ENCODE measurements at regions not wholly inside any gene's neighbourhood (a gene's known extent, or its start where the extent isn't known, plus 50 kb on each side); places are given as distances from the start of the nearest gene placed in this dataset.
"Not testable (repeated sequence)": the region's sequence is repeated elsewhere in the genome, so short reads cannot be mapped to it uniquely, and the experiment has no call there.

DNA sequence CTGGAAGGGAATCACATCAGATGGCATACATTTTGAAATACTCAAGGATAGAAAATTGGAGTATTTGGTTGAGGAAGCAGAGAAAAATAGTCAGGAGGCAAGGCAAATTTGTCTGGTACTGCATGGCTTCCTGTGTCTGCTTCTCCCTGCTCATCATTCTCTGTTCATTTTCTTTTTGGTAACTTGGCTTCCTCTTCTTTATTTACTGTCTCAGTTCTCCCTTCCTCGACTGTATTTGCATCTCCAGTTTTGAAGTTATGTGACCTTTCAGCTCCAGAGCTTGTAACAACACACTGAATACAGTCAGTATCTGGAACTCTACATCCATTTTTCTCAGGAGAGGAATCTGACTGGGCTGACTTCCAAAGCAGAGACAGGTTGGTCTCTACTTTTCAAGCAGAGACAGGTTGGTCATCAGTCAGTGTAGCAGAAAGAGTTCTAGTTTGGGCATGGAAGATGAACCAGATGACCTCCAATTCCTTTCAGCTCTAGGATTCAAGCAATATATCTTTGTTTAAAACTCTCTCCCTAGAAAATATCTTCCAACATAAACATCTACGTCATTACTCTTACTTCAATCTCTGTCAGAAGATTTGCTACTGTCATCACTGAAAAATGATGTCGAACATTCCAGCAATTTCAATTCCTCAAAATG, 571.2 kb downstream of the ADGRL2 start:
- no peak for DNase-seq (ENCODE audit: low read depth, low spot score)
- Histone ChIP-seq H3K9ac (ENCODE audit: insufficient read length) (no peak overlapping the region), H3K4me3 (no peak overlapping the region), H3K27ac (no peak overlapping the region), H3K36me3 (ENCODE audit: insufficient read depth, low read length) (no peaks in the 10 kb centered on the region), H3K9me3 (ENCODE audit: low read depth, low read length) (no peaks in the 10 kb centered on the region)
- TF ChIP-seq POLR2AphosphoS5 (IDR thresholded peaks at IDR 0.05; ENCODE audit: borderline replicate concordance, low read depth, low read length): no peak
- no peak for TF ChIP-seq EZH2 (IDR thresholded peaks at IDR 0.05)
- TF ChIP-seq FOXP2 (optimal IDR thresholded peaks at IDR 0.05; ENCODE audit: control extremely low read depth, extremely low read length, insufficient read depth): no peak

DNA sequence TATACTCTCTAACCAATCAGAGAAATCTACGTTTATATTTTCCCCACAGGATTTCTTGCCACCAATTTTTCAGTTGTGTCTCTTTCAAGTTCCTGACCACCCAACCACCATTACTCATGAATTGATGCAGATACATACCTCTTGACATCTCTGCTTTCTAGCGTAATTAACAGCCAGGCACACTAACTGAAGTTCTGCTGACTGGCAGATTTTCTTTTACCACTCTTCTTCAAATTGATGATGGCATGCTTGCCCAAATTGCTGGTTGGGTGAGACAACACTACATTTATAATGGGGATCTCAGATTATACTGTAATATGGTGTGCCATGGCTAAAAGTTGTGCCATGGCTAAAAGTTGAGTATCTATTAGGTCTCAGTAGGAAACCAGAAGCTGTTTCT, 566.7 kb downstream of the ADGRL2 start:
- H3K4me3 ChIP-seq: no peak overlapping the region
- H3K36me3 ChIP-seq (ENCODE audit: insufficient read depth, low read length): no peaks in the 10 kb centered on the region
- TF ChIP-seq FOXP2 (optimal IDR thresholded peaks at IDR 0.05; ENCODE audit: control extremely low read depth, extremely low read length, insufficient read depth) (no peak), POLR2AphosphoS5 (IDR thresholded peaks at IDR 0.05; ENCODE audit: borderline replicate concordance, low read depth, low read length) (no peak), EZH2 (IDR thresholded peaks at IDR 0.05) (no peak)
- H3K9me3 ChIP-seq (ENCODE audit: low read depth, low read length): no peaks in the 10 kb centered on the region
- H3K27ac ChIP-seq: no peak overlapping the region
- H3K9ac ChIP-seq (ENCODE audit: insufficient read length): no peak overlapping the region
- no peak for DNase-seq (ENCODE audit: low read depth, low spot score)

- no peak for TF ChIP-seq POLR2AphosphoS5 (IDR thresholded peaks at IDR 0.05; ENCODE audit: borderline replicate concordance, low read depth, low read length)
- no peak for TF ChIP-seq EZH2 (IDR thresholded peaks at IDR 0.05)
- TF ChIP-seq FOXP2 (optimal IDR thresholded peaks at IDR 0.05; ENCODE audit: control extremely low read depth, extremely low read length, insufficient read depth): no peak
- H3K9ac ChIP-seq (ENCODE audit: insufficient read length): no peak overlapping the region
- DNase-seq (ENCODE audit: low read depth, low spot score): no peak
Measured at GRCh38 chr1:82366689-82367088, 566.0 kb downstream of the ADGRL2 start.

DNA sequence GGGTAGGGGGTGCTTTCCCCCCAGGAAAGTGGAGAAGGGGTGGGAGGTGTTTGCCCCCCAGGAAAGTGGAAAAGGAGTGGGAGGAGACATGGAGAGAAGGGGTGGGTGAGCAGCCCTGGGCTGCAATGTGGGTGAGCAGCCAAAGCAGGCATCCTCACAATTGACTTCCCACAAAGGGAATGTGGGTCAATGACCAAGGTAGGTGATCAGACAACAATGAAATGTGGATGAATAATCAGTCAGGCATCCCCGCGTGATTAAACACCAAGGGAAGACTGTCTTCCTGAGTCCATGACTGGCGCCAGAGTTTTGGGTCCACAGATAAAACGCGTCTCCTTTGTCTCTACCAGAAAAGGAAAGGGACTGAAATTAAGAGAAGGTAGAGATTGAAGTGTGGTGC, 558.8 kb downstream of the ADGRL2 start:
- not testable (repeated sequence) for H3K27ac ChIP-seq; H3K4me3 ChIP-seq; H3K36me3 ChIP-seq (ENCODE audit: insufficient read depth, low read length); H3K9me3 ChIP-seq (ENCODE audit: low read depth, low read length); H3K9ac ChIP-seq (ENCODE audit: insufficient read length); DNase-seq (ENCODE audit: low read depth, low spot score)

More at GRCh38 chr1:82366689-82367088, 566.0 kb downstream of the ADGRL2 start:
- Histone ChIP-seq H3K36me3 (ENCODE audit: insufficient read depth, low read length) (no peaks in the 10 kb centered on the region), H3K27ac (no peak overlapping the region), H3K9me3 (ENCODE audit: low read depth, low read length) (no peaks in the 10 kb centered on the region), H3K4me3 (no peak overlapping the region)

- H3K9ac ChIP-seq (ENCODE audit: insufficient read length); H3K4me3 ChIP-seq; DNase-seq (ENCODE audit: low read depth, low spot score); H3K36me3 ChIP-seq (ENCODE audit: insufficient read depth, low read length); H3K27ac ChIP-seq; H3K9me3 ChIP-seq (ENCODE audit: low read depth, low read length): not testable (repeated sequence)
Measured at GRCh38 chr1:82358706-82359105, 558.0 kb downstream of the ADGRL2 start.

DNA sequence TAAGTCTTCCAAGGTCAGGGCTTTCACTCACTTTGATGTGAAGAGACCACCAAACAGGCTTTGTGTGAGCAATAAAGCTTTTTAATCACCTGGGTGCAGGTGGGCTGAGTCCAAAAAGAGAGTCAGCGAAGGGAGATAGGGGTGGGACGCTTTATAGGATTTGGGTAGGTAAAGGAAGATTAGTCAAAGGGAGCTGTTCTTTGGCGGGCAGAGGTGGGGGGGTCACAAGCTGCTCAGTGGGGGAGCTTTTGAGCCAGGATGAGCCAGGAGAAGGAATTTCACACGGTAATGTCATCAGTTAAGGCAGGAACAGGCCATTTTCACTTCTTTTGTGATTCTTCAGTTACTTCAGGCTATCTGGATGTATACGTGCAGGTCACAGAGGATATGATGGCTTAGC, 553.8 kb downstream of the ADGRL2 start:
- H3K9ac ChIP-seq (ENCODE audit: insufficient read length); DNase-seq (ENCODE audit: low read depth, low spot score): not testable (repeated sequence)

GRCh38 chr1:82348487-82348886, 547.8 kb downstream of the ADGRL2 start:
- TF ChIP-seq POLR2AphosphoS5 (IDR thresholded peaks at IDR 0.05; ENCODE audit: borderline replicate concordance, low read depth, low read length): no peak
- TF ChIP-seq EZH2 (IDR thresholded peaks at IDR 0.05): no peak
- no peak for TF ChIP-seq FOXP2 (optimal IDR thresholded peaks at IDR 0.05; ENCODE audit: control extremely low read depth, extremely low read length, insufficient read depth)

More for the DNA sequence above, 553.8 kb downstream of the ADGRL2 start:
- not testable (repeated sequence) for H3K9me3 ChIP-seq (ENCODE audit: low read depth, low read length); H3K36me3 ChIP-seq (ENCODE audit: insufficient read depth, low read length); H3K27ac ChIP-seq; H3K4me3 ChIP-seq

DNA sequence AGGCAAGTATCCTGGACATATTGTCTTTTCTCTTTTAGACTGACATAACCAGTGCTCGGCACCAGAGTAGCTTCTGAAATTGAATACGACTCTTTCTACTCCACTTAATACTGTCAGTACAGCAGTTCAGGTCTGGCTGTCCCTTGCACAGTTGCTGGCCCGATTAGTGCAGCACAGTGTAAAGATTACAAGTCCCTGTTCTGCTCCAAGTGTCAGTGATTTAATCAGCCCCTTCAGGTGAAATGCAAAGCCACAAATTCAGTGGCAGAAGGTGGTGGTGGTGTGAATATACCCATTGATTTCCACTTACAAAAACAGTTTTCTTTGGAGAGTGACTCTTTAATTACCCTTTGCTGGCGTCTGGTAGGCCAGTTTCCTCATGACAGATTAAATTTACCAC, 545.4 kb downstream of the ADGRL2 start:
- no peaks in the 10 kb centered on the region for H3K9me3 ChIP-seq (ENCODE audit: low read depth, low read length)
- TF ChIP-seq EZH2 (IDR thresholded peaks at IDR 0.05): no peak
- TF ChIP-seq FOXP2 (optimal IDR thresholded peaks at IDR 0.05; ENCODE audit: control extremely low read depth, extremely low read length, insufficient read depth): no peak
- no peak for TF ChIP-seq POLR2AphosphoS5 (IDR thresholded peaks at IDR 0.05; ENCODE audit: borderline replicate concordance, low read depth, low read length)

More at GRCh38 chr1:82348487-82348886, 547.8 kb downstream of the ADGRL2 start:
- no peak for DNase-seq (ENCODE audit: low read depth, low spot score)
- no peak overlapping the region for H3K27ac ChIP-seq
- no peaks in the 10 kb centered on the region for H3K36me3 ChIP-seq (ENCODE audit: insufficient read depth, low read length)
- no peak overlapping the region for H3K4me3 ChIP-seq
- H3K9me3 ChIP-seq (ENCODE audit: low read depth, low read length): no peaks in the 10 kb centered on the region
- no peak overlapping the region for H3K9ac ChIP-seq (ENCODE audit: insufficient read length)

DNA sequence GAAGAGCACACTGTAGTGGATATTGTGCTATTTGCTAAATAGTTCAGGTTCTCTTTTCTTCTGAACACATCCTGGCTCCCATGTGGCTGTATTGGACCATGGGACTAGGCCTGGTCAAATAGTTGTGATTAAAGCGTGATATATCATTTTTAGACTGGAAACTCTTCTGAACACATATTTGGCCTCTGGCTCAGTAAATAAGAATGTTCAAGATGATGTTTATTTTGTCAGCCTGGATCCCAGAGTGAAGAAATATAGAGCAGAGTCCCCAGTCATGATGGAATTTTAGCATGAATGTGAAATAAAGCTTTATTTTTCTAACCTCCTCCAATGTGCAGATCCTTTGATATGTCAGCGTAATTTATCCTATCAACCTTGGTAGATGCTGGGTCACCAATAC, 542.6 kb downstream of the ADGRL2 start:
- Histone ChIP-seq H3K36me3 (ENCODE audit: insufficient read depth, low read length) (no peaks in the 10 kb centered on the region), H3K27ac (no peak overlapping the region), H3K9ac (ENCODE audit: insufficient read length) (no peak overlapping the region), H3K9me3 (ENCODE audit: low read depth, low read length) (no peaks in the 10 kb centered on the region), H3K4me3 (no peak overlapping the region)
- no peak for DNase-seq (ENCODE audit: low read depth, low spot score)
- TF ChIP-seq POLR2AphosphoS5 (IDR thresholded peaks at IDR 0.05; ENCODE audit: borderline replicate concordance, low read depth, low read length) (no peak), FOXP2 (optimal IDR thresholded peaks at IDR 0.05; ENCODE audit: control extremely low read depth, extremely low read length, insufficient read depth) (no peak), EZH2 (IDR thresholded peaks at IDR 0.05) (no peak)

More for the DNA sequence above, 545.4 kb downstream of the ADGRL2 start:
- Histone ChIP-seq H3K4me3 (no peak overlapping the region), H3K36me3 (ENCODE audit: insufficient read depth, low read length) (no peaks in the 10 kb centered on the region), H3K27ac (no peak overlapping the region), H3K9ac (ENCODE audit: insufficient read length) (no peak overlapping the region)
- DNase-seq (ENCODE audit: low read depth, low spot score): no peak

All from SK-N-MC (cell line).